ENCODE measurements at regions not wholly inside any gene's neighbourhood (a gene's known extent, or its start where the extent isn't known, plus 50 kb on each side); places are given as distances from the start of the nearest gene placed in this dataset.

DNA sequence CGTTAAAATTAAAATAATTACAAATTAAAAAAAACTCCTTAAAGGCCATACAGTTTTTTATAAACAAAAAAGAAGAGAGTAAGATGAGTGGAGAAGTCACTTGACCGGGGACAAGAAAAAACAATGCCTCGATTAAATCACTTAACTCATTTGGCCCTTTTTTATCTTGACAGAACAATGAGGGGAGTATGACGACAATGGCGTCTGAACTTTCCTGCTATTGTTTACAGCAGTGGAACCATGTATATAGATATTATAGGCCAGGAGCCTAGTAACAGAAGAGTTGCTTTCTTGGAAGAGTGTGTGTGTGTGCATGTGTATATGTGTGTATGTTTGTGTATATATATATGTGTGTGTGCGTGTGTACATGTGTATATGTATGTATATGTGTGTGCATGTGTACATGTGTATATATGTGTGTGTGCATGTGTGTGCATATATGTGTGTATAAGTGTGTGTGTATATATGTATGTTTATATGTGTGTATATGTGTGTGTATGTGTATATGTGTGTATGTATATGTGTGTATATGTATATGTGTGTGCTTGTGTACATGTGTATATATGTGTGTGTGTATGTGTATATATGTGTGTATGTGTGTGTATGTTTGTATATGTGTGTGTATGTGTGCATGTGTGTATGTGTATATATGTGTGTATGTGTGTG is 153.4 kb upstream of the FAT1 start:
- DNase-seq (ENCODE audit: low read depth) = no peak
- H3K4me3 ChIP-seq (ENCODE audit: low read depth, low read length) = no peak overlapping the region
- TF ChIP-seq, protein P1, sequence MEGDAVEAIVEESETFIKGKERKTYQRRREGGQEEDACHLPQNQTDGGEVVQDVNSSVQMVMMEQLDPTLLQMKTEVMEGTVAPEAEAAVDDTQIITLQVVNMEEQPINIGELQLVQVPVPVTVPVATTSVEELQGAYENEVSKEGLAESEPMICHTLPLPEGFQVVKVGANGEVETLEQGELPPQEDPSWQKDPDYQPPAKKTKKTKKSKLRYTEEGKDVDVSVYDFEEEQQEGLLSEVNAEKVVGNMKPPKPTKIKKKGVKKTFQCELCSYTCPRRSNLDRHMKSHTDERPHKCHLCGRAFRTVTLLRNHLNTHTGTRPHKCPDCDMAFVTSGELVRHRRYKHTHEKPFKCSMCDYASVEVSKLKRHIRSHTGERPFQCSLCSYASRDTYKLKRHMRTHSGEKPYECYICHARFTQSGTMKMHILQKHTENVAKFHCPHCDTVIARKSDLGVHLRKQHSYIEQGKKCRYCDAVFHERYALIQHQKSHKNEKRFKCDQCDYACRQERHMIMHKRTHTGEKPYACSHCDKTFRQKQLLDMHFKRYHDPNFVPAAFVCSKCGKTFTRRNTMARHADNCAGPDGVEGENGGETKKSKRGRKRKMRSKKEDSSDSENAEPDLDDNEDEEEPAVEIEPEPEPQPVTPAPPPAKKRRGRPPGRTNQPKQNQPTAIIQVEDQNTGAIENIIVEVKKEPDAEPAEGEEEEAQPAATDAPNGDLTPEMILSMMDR (IDR thresholded peaks at IDR 0.05; ENCODE audit: low read depth, low read length, missing control alignments) = no peak

DNA sequence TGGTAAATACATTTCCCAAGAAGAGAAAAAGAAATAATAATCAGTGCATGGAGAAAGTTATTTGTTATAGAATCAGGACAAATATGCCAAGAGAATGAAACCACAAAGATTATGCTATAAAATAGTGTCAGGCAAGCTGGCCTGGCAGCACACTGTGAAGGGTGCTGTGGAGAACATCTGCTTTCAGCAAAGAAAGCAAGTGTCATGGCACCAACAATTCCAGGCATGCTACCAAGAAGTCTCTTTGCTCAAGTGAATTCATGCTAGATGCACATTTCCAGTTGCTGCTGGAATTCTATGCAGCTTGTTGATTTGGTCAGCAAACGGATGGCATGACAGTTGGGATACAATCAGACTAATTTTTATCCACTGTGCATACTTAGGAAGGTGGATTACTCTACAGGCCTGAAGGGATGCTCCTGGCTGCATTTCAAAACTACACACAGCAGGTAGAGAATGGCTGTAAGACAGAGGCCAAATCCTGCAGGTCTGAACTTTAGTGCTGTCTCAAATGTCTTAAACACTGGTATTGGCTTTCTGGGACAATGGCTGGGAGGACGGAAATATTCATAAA is 154.6 kb upstream of the FAT1 start:
- TF ChIP-seq, protein P1 (IDR thresholded peaks at IDR 0.05; ENCODE audit: low read depth, low read length, missing control alignments) = no peak
- H3K4me3 ChIP-seq (ENCODE audit: low read depth, low read length) = no peak overlapping the region
- DNase-seq (ENCODE audit: low read depth) = no peak

DNA sequence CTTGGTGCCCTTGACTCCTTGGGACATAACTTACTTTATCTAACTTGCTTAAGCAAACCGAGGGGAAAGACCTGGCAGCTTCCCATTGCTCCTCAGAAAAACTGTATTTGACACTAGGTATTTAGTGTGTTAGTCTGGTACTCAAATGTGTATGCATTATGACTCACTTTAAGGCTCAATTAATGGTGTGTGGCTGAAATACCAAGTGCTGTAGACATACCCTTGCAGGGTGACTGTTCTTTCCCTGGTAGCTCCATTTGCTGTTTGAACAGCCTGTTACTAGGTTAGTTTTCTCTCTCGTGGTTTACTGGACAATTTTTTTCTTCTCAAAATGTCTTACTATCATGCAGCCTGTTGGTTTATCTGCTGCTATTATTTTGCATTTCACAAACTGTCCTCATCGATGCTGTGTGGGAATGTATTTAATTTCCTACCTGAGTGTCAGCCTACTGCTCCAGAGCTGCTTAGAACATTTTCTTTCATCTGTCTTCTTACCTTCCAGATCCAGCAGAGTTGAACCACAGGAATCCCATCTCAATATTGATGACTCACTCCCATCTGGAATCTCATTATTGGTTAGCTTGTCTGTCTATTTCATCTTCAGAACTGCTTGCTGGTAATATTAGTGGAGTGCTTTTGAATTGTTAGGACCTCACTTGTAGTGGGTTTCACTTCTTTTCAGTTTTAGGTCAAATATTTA is 158.0 kb upstream of the FAT1 start:
- TF ChIP-seq, protein P1 (IDR thresholded peaks at IDR 0.05; ENCODE audit: low read depth, low read length, missing control alignments) = no peak
- no peak overlapping the region for H3K4me3 ChIP-seq (ENCODE audit: low read depth, low read length)
- DNase-seq (ENCODE audit: low read depth) = no peak

DNA sequence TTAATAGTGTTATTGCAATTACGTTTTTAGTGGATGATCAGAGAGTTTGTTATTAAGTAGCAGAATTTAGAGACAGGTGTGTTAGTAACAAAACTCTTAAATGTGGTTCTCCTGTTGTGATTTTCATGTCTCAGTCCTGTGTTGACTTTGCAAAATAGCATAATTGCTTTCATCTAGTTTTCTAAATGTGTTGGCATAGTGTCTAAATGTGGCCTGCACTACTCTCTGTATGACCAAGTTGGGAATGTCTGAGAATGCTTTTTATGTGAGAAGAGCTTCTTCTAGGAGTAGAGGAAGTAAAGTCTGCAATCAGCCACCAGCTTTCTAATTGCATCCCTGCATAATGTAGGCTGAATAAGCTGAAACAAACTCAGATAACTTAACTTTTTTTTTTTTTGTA is 158.6 kb upstream of the FAT1 start:
- no peak overlapping the region for H3K4me3 ChIP-seq (ENCODE audit: low read depth, low read length)
- no peak for DNase-seq (ENCODE audit: low read depth)
- TF ChIP-seq, protein P1 (IDR thresholded peaks at IDR 0.05; ENCODE audit: low read depth, low read length, missing control alignments) = no peak

DNA sequence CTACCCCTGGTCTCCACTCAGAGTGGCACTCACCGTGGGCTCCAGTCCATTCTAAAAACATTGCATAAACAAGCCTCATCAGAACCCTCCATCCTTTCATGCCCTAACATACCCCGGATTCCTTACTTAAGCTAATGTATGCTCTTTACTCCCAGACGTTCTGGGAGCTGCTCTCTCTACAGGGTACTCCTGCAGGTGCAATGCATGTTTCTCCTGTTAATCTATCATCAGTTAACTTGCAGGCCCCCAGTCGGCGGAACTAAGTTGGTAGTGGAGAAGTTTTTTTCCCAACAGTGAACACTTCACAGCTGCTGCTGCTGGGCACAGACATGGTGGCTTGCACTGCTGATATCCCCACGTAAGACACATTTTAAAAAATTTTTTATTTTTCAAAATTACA is 161.6 kb upstream of the FAT1 start:
- H3K4me3 ChIP-seq (ENCODE audit: low read depth, low read length) = no peak overlapping the region
- TF ChIP-seq, protein P1 (IDR thresholded peaks at IDR 0.05; ENCODE audit: low read depth, low read length, missing control alignments) = no peak
- no peak for DNase-seq (ENCODE audit: low read depth)

DNA sequence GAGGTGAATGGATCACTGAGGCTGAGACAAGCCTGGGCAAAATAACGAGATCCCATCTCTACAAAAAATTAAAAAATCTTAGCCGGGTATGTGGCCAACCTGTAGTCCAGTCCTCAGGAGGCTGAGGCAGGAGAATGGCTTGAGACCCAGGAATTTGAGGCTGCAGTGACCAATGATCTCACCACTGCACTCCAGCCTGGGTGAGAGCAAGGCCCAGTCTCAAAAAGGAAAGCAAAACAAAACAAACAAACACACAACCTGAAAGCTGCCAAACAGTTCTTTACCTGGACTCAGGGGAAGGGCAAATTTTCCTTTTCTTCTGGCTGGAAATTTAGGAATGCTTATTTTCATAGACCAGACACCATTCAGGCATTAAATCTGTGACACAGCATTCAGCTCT is 163.1 kb upstream of the FAT1 start:
- no peak for DNase-seq (ENCODE audit: low read depth)
- TF ChIP-seq, protein P1 (IDR thresholded peaks at IDR 0.05; ENCODE audit: low read depth, low read length, missing control alignments) = no peak
- no peak overlapping the region for H3K4me3 ChIP-seq (ENCODE audit: low read depth, low read length)
